MM.1S (cell line): ENCODE measurements at regions not wholly inside any gene's neighbourhood (a gene's known extent, or its start where the extent isn't known, plus 50 kb on each side); places are given as distances from the start of the nearest gene placed in this dataset.

Experiments
- DNase-seq: peaks from one replicate; pipeline ENCODE4 v3.0.0-alpha.2; 2015
- H2AFZ ChIP-seq: fragments of 300-600 bp; sonication (generic); 2 replicates; pipeline ENCODE4 v1.6.0; 2016; ENCODE audit warnings: antibody characterized with exemption, low read length
- H3F3A ChIP-seq: fragments of 300-600 bp; sonication (generic); 2 replicates; pipeline ENCODE4 v1.6.1; 2016; ENCODE audit warnings: mild to moderate bottlenecking, antibody characterized with exemption, low read length, moderate library complexity, mixed read lengths; ENCODE audit not compliant: insufficient read depth
- H3K27ac ChIP-seq: fragments of 300-600 bp; sonication (generic); 2 replicates; pipeline ENCODE4 v1.5.1; 2016; ENCODE audit warnings: mild to moderate bottlenecking, low read length
- H3K27me3 ChIP-seq: fragments of 300-600 bp; sonication (generic); replicated peaks from 2 replicates; pipeline ENCODE4 v1.6.0; 2016; ENCODE audit warnings: low read length; ENCODE audit not compliant: insufficient read depth
- H3K36me3 ChIP-seq: fragments of 300-600 bp; sonication (generic); replicated peaks from 2 replicates; pipeline ENCODE4 v1.6.1; 2016; ENCODE audit warnings: mild to moderate bottlenecking, low read length, mixed read lengths; ENCODE audit not compliant: insufficient read depth
- H3K4me1 ChIP-seq: fragments of 300-600 bp; sonication (generic); 2 replicates; pipeline ENCODE4 v1.6.1; 2016; ENCODE audit warnings: low read length, mixed read lengths
- H3K4me2 ChIP-seq: fragments of 300-600 bp; sonication (generic); 2 replicates; pipeline ENCODE4 v1.6.0; 2016; ENCODE audit warnings: low read depth, low read length
- H3K4me3 ChIP-seq: fragments of 300-600 bp; sonication (generic); 2 replicates; pipeline ENCODE4 v1.5.1; 2016; ENCODE audit warnings: low read length, mixed read lengths
- H3K79me2 ChIP-seq: fragments of 300-600 bp; sonication (generic); 2 replicates; pipeline ENCODE4 v1.6.1; 2016; ENCODE audit warnings: mixed run types, low read length, mixed read lengths
- H3K9ac ChIP-seq: fragments of 300-600 bp; sonication (generic); 2 replicates; pipeline ENCODE4 v1.6.1; 2016; ENCODE audit warnings: low read length, mixed read lengths
- H3K9me2 ChIP-seq: fragments of 300-600 bp; sonication (generic); replicated peaks from 2 replicates; pipeline ENCODE4 v1.6.1; 2016; ENCODE audit warnings: mild to moderate bottlenecking, low read length, mixed read lengths; ENCODE audit not compliant: insufficient read depth
- H3K9me3 ChIP-seq: fragments of 300-600 bp; sonication (generic); replicated peaks from 2 replicates; pipeline ENCODE4 v1.6.1; 2016; ENCODE audit warnings: mild to moderate bottlenecking, low read length, mixed read lengths; ENCODE audit not compliant: insufficient read depth
- H4K20me1 ChIP-seq: fragments of 300-600 bp; sonication (generic); 2 replicates; pipeline ENCODE4 v1.6.1; 2016; ENCODE audit warnings: mild to moderate bottlenecking, low read length, moderate library complexity, mixed read lengths; ENCODE audit not compliant: insufficient read depth
- CTCF ChIP-seq: fragments of 300-600 bp; sonication (generic); IDR thresholded peaks from 2 replicates; pipeline ENCODE4 v1.5.1; 2016; ENCODE audit warnings: antibody characterized with exemption, low read length, mixed read lengths
- EZH2 ChIP-seq: fragments of 300-600 bp; sonication (generic); optimal IDR thresholded peaks from 2 replicates; pipeline ENCODE3; 2017; ENCODE audit warnings: low read depth, mild to moderate bottlenecking, antibody characterized with exemption, low read length, mixed read lengths
- EZH2phosphoT487 ChIP-seq: fragments of 300-600 bp; sonication (generic); IDR thresholded peaks from 2 replicates; pipeline ENCODE4 v1.6.1; 2018; ENCODE audit warnings: antibody characterized with exemption, low read length

- no peaks in the 10 kb centered on the region for H3K4me1 ChIP-seq
- H3K27ac ChIP-seq = no peak overlapping the region
- no peaks in the 10 kb centered on the region for H3K79me2 ChIP-seq
- H3K9me3 ChIP-seq = no peaks in the 10 kb centered on the region
- TF ChIP-seq EZH2 (no peak), CTCF (no peak), EZH2phosphoT487 (no peak)
- no peaks in the 10 kb centered on the region for H4K20me1 ChIP-seq
- no peak for DNase-seq
- H3K4me2 ChIP-seq = no peak overlapping the region
- no peak overlapping the region for H2AFZ ChIP-seq
- H3F3A ChIP-seq = no peaks in the 10 kb centered on the region
- H3K4me3 ChIP-seq = no peak overlapping the region
- H3K9ac ChIP-seq = no peak overlapping the region
- no peaks in the 10 kb centered on the region for H3K36me3 ChIP-seq
- no peaks in the 10 kb centered on the region for H3K9me2 ChIP-seq
- H3K27me3 ChIP-seq = no peaks in the 10 kb centered on the region
Observed at GRCh38 chr2:67642046-67642382, 244.9 kb downstream of the ETAA1 start.

- Histone ChIP-seq H3K9me3 (no peaks in the 10 kb centered on the region), H3K27me3 (no peaks in the 10 kb centered on the region), H3K36me3 (no peaks in the 10 kb centered on the region), H3F3A (no peaks in the 10 kb centered on the region), H2AFZ (no peak overlapping the region), H3K9me2 (no peaks in the 10 kb centered on the region), H3K27ac (no peak overlapping the region), H3K4me2 (no peak overlapping the region), H4K20me1 (no peaks in the 10 kb centered on the region), H3K9ac (no peak overlapping the region), H3K79me2 (no peaks in the 10 kb centered on the region), H3K4me3 (no peak overlapping the region), H3K4me1 (no peaks in the 10 kb centered on the region)
- DNase-seq = no peak
- TF ChIP-seq EZH2 = no peak
- TF ChIP-seq EZH2phosphoT487 = no peak
- TF ChIP-seq CTCF = no peak
Observed at GRCh38 chr2:67642961-67643360, 245.8 kb downstream of the ETAA1 start.

GRCh38 chr2:67645280-67646138, 248.4 kb downstream of the ETAA1 start:
- Histone ChIP-seq H3K79me2 (no peaks in the 10 kb centered on the region), H3K4me3 (no peak overlapping the region), H3K4me1 (no peaks in the 10 kb centered on the region), H3K9me2 (no peaks in the 10 kb centered on the region), H4K20me1 (no peaks in the 10 kb centered on the region), H3K27ac (no peak overlapping the region), H2AFZ (no peak overlapping the region), H3K36me3 (no peaks in the 10 kb centered on the region), H3F3A (no peaks in the 10 kb centered on the region), H3K9me3 (no peaks in the 10 kb centered on the region), H3K27me3 (no peaks in the 10 kb centered on the region), H3K4me2 (no peak overlapping the region), H3K9ac (no peak overlapping the region)
- TF ChIP-seq EZH2 (no peak), EZH2phosphoT487 (no peak), CTCF (no peak)
- DNase-seq = no peak
